Thoracic aorta (tissue), 2 donors: ENCODE measurements at regions not wholly inside any gene's neighbourhood (a gene's known extent, or its start where the extent isn't known, plus 50 kb on each side); places are given as distances from the start of the nearest gene placed in this dataset.

Experiments
- ATAC-seq: fragments of 150-250 bp; one replicate; pipeline ENCODE4 v1.8.0; 2017; ENCODE audit warnings: low read depth; ENCODE audit not compliant: insufficient number of reproducible peaks, low FRiP score
- DNase-seq: peaks from one replicate; pipeline ENCODE4 v3.0.0-alpha.2; 2020; ENCODE audit warnings: low spot score
- H3K27ac ChIP-seq, 2 donors: fragments of 200-600 bp; sonication (generic); 1 replicate in 1 of 2; 2 replicates in 1 of 2; pipeline ENCODE4 v1.5.1; 2016; ENCODE audit warnings: mild to moderate bottlenecking in 2 of 2, moderate library complexity in 2 of 2
- H3K27me3 ChIP-seq: fragments of 200-600 bp; sonication (generic); replicated peaks from 2 replicates; pipeline ENCODE4 v1.6.0; 2016; ENCODE audit warnings: mild to moderate bottlenecking; ENCODE audit not compliant: insufficient read depth
- H3K36me3 ChIP-seq: fragments of 200-600 bp; sonication (generic); one replicate; pipeline ENCODE4 v1.5.1; 2016
- H3K4me1 ChIP-seq, 2 donors: fragments of 200-600 bp; sonication (generic); 1 replicate in 1 of 2; 2 replicates in 1 of 2; pipeline versions ENCODE4 v1.5.1 to v1.6.0; 2016; ENCODE audit warnings: low read depth in 2 of 2, mild to moderate bottlenecking in 1 of 2; ENCODE audit not compliant: control insufficient read depth in 1 of 2
- H3K4me3 ChIP-seq: fragments of 200-600 bp; sonication (generic); 2 replicates; pipeline ENCODE4 v1.5.1; 2016; ENCODE audit warnings: mild to moderate bottlenecking
- H3K9me3 ChIP-seq: fragments of 200-600 bp; sonication (generic); 2 replicates; pipeline ENCODE4 v1.5.1; 2016
- TF ChIP-seq, protein P1 (sequence below): fragments of 200-600 bp; sonication (generic); IDR thresholded peaks from one replicate; pipeline ENCODE4 v1.5.1; 2019; ENCODE audit warnings: antibody characterized with exemption

DNA sequence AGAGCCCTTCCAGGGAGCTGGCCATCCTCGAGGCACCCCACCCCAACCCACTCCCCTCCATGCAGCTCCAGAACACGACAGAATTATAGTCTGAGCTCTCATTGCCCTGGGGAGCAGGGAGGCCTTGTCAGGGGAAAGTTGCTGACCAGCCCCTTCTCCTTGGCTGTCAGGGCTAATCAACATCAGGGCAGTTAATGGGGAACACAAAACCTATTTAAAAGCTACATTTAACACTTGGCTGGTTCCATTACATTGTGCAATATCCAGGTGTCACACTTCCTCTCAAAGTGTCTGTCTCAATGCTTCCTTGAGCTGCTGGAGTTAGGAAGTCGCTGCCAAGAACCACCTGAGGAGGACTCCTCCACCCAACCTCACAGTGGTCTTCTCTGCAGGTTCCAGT is 111.8 kb upstream of the GRIK3 start:
- Histone ChIP-seq H3K27ac (no peak overlapping the region), H3K4me3 (no peak overlapping the region), H3K36me3 (no peaks in the 10 kb centered on the region), H3K9me3 (no peaks in the 10 kb centered on the region), H3K4me1 (no peaks in the 10 kb centered on the region), H3K27me3 (no peaks in the 10 kb centered on the region)
- ATAC-seq (no peak), DNase-seq (no peak)
- TF ChIP-seq, protein P1, sequence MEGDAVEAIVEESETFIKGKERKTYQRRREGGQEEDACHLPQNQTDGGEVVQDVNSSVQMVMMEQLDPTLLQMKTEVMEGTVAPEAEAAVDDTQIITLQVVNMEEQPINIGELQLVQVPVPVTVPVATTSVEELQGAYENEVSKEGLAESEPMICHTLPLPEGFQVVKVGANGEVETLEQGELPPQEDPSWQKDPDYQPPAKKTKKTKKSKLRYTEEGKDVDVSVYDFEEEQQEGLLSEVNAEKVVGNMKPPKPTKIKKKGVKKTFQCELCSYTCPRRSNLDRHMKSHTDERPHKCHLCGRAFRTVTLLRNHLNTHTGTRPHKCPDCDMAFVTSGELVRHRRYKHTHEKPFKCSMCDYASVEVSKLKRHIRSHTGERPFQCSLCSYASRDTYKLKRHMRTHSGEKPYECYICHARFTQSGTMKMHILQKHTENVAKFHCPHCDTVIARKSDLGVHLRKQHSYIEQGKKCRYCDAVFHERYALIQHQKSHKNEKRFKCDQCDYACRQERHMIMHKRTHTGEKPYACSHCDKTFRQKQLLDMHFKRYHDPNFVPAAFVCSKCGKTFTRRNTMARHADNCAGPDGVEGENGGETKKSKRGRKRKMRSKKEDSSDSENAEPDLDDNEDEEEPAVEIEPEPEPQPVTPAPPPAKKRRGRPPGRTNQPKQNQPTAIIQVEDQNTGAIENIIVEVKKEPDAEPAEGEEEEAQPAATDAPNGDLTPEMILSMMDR, result no peak

DNA sequence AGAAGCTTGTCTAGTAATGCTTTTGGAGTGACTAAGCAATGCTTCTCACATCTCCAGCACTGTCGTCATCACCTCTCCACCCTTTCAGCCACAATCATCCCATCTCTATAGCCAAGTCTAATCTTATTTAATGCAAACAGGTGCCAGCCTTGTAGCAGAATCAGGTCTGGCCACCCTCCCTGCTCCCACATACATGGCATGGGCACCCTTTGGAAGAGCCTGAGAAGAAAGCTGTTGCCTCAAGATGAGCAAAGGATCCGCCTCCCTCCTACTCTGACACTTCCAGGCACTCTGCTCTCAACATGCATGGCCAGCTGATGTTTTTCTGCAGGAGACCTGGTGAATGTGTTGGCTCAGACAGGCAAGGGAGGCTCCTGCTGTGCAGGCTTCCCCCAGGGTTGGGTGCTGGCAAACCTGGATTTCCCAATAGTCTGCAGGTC is 113.1 kb upstream of the GRIK3 start:
- no peak overlapping the region for H3K27ac ChIP-seq
- no peaks in the 10 kb centered on the region for H3K36me3 ChIP-seq
- H3K4me3 ChIP-seq, result no peak overlapping the region
- H3K27me3 ChIP-seq, result no peaks in the 10 kb centered on the region
- DNase-seq (no peak), ATAC-seq (no peak)
- TF ChIP-seq, protein P1, result no peak
- H3K9me3 ChIP-seq, result no peaks in the 10 kb centered on the region
- H3K4me1 ChIP-seq, result no peaks in the 10 kb centered on the region

DNA sequence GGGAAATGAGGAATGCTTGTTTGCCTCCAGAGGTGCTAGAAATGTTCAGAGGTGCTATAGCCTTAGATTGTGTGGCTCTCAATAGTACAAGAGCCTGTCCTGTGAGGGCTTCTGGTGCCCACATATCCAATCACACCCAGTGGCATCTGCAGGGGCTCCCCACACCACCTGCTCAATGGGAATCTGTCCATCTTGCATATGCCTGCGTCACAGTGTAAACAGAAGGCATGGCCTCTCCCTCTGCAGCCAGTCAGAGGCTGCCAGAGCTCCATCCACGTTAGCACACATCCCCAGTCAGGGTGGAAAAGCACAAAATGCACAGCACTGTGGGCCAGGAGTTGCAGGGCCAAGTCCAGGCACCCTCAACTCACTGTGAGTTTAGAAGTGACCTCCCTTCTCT is 113.6 kb upstream of the GRIK3 start:
- Histone ChIP-seq H3K27ac (no peak overlapping the region), H3K27me3 (no peaks in the 10 kb centered on the region), H3K4me3 (no peak overlapping the region), H3K9me3 (no peaks in the 10 kb centered on the region), H3K36me3 (no peaks in the 10 kb centered on the region), H3K4me1 (no peaks in the 10 kb centered on the region)
- TF ChIP-seq, protein P1, result no peak
- no peak for DNase-seq
- ATAC-seq, result no peak

DNA sequence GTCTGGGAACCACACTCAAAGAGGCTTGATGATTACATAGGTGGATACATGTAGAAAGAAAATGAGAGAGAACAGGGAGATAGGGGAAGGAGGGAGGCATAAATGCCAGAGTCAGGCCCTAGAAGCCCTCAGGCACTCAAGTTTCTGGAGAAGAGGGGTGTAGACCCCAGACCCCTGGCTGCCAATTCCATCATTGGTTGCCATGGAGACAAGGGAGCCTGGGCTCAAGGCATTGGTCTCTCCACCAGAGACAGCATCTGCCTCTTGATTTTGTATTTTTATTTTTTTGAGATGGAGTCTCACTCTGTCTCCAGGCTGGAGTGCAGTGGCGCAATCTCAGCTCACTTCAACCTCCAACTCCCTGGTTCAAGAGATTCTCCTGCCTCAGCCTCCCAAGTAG is 114.3 kb upstream of the GRIK3 start:
- H3K27me3 ChIP-seq, result no peaks in the 10 kb centered on the region
- H3K4me3 ChIP-seq, result no peak overlapping the region
- H3K9me3 ChIP-seq, result no peaks in the 10 kb centered on the region
- no peak for DNase-seq
- no peak for ATAC-seq
- H3K4me1 ChIP-seq, result no peaks in the 10 kb centered on the region
- TF ChIP-seq, protein P1, result no peak
- H3K36me3 ChIP-seq, result no peaks in the 10 kb centered on the region
- no peak overlapping the region for H3K27ac ChIP-seq

DNA sequence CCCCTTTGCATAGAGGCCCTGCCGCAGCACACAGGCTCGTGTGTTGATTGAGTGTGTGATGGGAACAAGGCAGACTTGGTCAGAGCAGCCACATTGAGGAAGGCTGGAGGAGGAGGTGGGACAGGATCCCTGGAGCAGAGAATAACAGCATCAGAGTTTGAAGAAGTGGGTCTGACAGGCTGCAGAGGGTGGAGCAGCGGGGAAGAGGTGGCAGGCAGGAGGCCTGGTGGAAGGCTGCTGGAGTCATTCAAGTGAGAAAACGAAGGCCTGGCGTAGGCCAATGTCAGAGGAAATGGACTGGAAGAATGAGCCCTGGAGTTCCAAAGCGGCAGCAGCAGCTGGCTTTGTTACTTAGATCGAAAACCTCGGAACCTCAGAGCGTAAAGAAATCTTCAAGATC is 115.0 kb upstream of the GRIK3 start:
- DNase-seq (no peak), ATAC-seq (no peak)
- Histone ChIP-seq H3K4me1 (no peaks in the 10 kb centered on the region), H3K36me3 (no peaks in the 10 kb centered on the region), H3K4me3 (no peak overlapping the region), H3K9me3 (no peaks in the 10 kb centered on the region), H3K27me3 (no peaks in the 10 kb centered on the region), H3K27ac (no peak overlapping the region)
- TF ChIP-seq, protein P1, result no peak
